ENCODE measurements at regions not wholly inside any gene's neighbourhood (a gene's known extent, or its start where the extent isn't known, plus 50 kb on each side); places are given as distances from the start of the nearest gene placed in this dataset.

DNA sequence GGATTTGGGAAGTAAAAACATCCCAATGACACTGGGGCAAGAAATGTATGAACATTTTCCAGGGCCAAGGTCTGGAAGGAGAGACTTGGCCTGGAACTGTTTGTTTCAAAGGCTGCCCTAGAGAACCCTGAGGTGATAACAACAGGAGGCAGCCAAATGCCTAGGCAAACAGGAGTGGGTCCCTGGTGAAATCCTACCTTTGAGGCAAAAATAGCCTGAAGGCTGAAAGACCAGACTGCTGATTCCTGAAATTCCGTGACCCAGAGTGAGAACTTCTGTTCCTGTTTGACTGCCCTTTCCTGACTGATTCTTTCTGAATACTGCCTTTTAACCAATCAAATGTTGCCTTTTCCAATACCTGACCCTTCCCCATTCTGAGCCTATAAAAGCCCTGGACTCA, 196.4 kb downstream of the NSUN3 start:
- no peak for DNase-seq

- no peak for DNase-seq
Measured at GRCh38 chr3:94269763-94270162, 206.9 kb downstream of the NSUN3 start.

- DNase-seq, result no peak
Measured at GRCh38 chr3:94272016-94272415, 209.2 kb downstream of the NSUN3 start.

DNA sequence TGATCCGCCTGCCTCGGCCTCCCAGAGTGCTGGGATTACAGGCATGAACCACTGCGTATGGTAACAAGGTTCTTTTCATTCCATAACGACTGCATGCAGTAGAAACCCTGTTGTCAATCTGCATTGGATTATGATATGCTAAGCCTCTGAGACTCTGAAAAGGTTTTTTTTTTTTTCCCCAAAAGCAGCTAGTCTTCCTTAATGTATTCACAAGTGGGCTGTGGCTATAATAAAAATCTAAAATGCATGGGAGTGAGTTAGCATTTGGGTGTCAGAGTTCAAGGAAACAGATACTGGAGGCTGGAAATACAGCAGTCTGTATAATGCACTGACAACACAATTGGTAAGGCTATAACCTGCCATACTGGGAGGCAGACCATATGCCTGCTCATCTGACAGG, 218.1 kb downstream of the NSUN3 start:
- no peak for DNase-seq

DNA sequence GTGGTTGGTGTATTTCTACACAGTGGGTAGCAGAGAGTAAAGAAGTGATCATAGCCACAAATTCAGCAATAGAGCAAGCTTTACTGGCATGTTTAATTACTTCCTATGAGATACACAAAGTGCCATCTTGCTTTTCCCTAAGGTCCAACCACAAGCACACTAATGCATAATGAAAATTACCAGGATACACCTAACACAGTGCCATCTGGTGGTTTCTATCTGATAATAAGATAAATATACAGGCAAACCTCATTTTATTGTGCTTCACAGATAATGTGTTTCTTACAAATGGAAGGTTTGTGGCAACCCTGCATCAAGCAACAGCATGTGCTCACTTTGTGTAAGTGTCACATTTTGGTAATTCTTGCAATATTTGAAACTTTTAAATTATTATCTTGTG, 223.0 kb downstream of the NSUN3 start:
- DNase-seq, result peak; percentile 63

DNA sequence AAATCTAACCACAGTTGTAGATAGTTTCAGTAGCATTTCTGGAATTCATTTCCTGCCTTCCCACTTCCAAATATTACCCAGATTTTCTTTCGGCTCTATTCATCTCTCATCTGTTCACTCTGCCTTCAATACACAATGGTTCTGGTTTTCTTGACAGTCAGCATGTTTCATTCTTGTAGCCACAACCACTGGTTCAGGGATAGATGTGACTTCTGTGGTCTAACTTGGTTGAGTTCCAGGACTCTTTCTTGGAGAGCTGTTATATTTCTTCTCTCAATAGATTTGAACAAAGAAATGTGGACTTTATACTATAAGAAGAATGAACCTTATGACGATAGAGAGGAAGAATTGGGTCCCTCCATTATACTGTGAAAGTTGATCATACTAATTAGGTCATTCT, 228.8 kb downstream of the NSUN3 start:
- DNase-seq, result no peak

- DNase-seq, result no peak
Measured at GRCh38 chr3:94292151-94292550, 229.3 kb downstream of the NSUN3 start.

- no peak for DNase-seq
Measured at GRCh38 chr3:94293793-94294195, 230.9 kb downstream of the NSUN3 start.

DNA sequence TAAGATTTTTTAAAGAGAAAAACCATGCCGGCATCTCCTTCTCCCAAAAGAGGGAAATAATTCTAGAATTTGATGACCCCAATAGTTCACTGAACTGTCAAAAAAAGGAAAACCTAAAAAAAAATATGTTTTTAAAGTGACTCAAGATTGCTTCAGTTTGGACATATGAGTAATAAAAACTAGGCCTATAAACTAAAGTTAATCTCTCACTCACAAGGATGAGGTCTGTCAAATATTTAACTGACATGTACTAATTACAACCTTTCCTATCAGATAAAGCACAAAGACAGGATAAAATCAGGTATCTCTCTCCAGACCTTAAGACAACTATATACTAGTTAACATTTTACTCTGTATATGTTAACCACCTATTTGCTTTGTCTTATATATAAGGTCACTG, 231.9 kb downstream of the NSUN3 start:
- DNase-seq, result no peak

GRCh38 chr3:94299716-94300115, 236.9 kb downstream of the NSUN3 start:
- DNase-seq, result no peak

- DNase-seq, result no peak
Measured at GRCh38 chr3:94301366-94301765, 238.5 kb downstream of the NSUN3 start.

- no peak for DNase-seq
Measured at GRCh38 chr3:94303266-94303665, 240.4 kb downstream of the NSUN3 start.

- DNase-seq, result no peak
Measured at GRCh38 chr3:94303897-94304296, 241.0 kb downstream of the NSUN3 start.

- no peak for DNase-seq
Measured at GRCh38 chr3:94304954-94305353, 242.1 kb downstream of the NSUN3 start.

DNA sequence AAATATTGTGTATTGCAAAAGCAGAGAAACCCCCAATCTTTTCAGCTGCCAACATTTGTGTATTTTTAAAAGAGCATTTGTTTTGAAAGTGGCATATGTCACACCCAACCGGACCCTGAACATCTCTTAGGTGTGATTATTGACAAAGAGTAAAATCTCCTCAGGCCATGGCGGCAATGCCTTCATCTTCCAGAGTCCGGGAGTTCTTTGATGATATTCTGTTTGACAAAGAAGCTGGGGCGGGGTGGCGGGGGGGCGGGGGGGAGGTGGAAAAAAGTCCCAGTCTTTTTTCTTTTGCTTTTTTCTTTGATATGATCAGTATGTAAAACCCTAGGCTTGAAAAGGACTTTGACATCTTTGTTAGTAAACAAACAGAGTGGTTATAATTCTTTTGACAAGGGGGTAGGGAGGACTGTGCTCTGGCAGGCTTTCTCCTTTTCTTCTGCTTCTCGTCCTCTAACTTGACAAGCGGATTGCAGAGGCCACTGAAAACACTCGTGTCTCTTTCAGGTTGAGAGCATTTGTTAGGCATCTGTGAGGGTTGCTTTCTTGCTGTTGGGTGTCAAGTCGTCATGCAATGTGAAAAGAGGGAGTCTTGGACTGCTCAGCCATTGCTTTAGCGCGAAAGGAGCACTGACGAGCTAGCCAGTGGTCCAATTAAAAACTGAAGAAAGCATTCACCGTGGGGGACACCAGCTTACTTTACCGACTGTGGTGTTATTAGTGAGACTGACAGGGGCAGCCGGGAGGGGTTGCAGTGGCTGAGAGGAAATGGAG, 243.2 kb downstream of the NSUN3 start:
- no peak for DNase-seq

DNA sequence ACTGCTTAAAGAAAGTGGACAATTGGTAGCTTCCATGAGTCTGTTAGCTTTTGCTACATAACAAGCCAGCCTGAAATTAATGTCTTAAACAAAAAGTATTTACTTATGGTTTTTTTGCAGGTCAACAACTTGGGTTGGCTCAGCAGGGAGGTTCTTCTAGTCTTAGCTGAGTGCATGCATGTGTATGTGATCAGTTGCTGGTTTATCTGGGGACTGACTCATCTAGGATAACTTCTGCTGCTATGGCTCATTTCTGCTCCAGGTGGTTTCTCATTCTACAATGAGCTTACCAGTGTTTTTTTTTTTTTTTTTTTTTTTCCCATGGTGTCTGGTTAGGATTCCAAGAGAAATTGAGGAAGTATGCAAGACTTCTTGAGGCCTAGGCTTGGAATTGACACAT, 244.7 kb downstream of the NSUN3 start:
- no peak for DNase-seq

- DNase-seq, result no peak
Measured at GRCh38 chr3:94308767-94309166, 245.9 kb downstream of the NSUN3 start.

DNA sequence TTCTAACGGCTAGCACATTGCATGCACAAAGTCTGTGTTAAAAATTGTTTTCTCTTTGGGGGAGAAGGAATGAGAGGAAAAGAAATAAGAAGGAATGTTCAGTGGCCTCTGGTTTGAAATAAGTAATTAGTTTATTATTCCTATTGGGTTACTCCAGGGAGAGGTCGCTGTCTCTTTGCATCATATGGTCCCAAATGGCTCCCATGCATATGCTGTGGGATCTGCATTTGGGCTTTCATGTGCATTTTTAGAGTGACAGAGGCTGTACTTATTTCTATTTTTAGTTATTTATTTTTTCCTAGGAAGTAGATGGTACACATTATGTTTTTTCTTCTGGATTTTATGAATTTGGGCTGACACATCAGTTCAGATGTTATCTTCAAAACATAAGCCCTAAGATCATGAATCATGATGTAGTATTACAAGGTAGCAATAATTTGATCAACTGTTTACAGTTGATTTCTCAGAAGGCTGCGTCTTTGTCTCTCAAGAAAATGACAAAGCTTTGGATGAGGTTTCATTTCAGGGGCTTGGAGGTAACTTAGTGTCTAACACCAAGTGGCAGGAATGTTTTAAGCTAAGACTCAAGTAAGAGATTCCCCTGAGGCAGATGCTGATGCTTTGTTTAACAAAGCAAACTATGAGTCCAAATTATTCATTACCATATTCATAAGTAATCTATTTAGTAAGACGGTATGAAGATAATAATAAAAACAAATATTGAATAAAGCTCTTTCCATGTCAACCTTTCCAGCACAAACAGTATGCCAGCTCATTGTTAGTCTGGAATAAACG, 247.7 kb downstream of the NSUN3 start:
- no peak for DNase-seq

- DNase-seq, result no peak
Measured at GRCh38 chr3:94311651-94312050, 248.8 kb downstream of the NSUN3 start.

- DNase-seq, result no peak
Measured at GRCh38 chr3:94314218-94314883, 251.5 kb downstream of the NSUN3 start.

DNA sequence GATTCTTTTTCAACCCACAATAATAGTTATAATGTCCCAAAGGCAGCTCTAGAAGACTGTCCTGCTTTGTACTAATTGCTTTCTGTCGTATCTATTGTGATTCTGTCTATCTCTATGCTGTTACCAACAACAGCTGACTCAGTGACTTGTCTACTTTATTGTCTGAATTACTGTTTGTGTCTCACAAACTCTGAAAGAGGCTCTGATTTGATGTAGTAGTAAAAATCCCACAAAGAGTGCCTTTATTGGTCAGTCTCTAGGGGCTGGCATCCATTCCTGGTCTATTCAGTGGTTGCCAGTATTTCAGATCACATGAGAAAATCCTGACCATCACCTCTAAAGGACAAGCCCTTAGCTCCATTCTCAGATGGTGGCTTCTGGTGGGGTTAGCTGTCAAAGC, 254.2 kb downstream of the NSUN3 start:
- no peak for DNase-seq

GRCh38 chr3:94323596-94323995, 260.7 kb downstream of the NSUN3 start:
- no peak for DNase-seq

- no peak for DNase-seq
Measured at GRCh38 chr3:94331831-94332230, 269.0 kb downstream of the NSUN3 start.

All from NCI-H82 (cell line).